Posterior vena cava (tissue), 2 donors: ENCODE measurements at regions not wholly inside any gene's neighbourhood (a gene's known extent, or its start where the extent isn't known, plus 50 kb on each side); places are given as distances from the start of the nearest gene placed in this dataset.
"Not testable (repeated sequence)": the region's sequence is repeated elsewhere in the genome, so short reads cannot be mapped to it uniquely, and the experiment has no call there.

Source experiments
- DNase-seq: peaks from one replicate; pipeline ENCODE4 v3.0.0-alpha.2; 2020; ENCODE audit warnings: low spot score
- intact Hi-C, 2 donors: fragments of 100-400 bp; cut with DNase I; formaldehyde crosslinking; loops; one replicate each; pipeline versions ENCODE4 v1.14.1 to v1.14.2; 2022 to 2023
- donor health status: DM: yes; HTN: yes; CAD: no.
- donor health status: DM: yes; HTN: yes; CAD: no.

DNA sequence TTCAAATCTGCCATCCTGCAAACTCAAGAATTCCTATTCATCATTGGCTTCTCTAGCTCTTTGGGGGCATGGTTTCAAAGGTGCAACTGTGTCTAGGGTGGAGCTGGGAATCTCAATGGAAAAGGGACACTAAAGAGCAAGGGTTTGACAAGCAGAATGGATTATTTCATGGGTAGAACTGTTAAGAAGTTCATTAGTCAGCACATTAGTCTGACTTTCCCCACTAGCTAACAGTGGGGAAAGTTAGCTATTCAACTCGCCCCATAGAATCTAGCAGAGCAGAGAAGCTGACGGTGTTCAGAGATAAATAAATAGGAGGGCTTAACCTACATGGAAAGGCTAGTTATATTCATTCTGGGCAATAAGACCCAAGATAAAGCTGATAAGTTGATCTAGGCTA, 153.9 kb downstream of the EMP1 start:
- no peak for DNase-seq
- intact Hi-C loops = no loop called here

DNA sequence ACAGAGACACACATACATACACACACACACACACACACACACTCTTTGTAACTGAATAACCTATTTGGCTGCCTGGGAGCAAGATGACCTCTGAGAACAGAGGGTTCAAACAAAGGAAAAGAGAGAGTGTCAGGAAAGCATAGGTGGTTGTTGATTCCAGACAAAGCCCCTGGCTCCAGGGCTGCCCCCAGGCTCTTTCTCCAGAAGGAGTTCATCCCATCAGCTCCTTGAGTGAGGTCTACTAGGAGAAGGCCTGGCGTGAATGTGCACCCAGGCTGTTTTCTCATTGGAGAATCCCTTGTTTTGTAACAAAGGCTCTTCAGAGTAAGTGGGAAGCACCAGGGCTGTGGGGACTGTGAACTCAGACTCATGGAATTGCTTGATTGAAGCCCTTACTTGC, 151.9 kb downstream of the EMP1 start:
- intact Hi-C loops = no loop called here
- no peak for DNase-seq

DNA sequence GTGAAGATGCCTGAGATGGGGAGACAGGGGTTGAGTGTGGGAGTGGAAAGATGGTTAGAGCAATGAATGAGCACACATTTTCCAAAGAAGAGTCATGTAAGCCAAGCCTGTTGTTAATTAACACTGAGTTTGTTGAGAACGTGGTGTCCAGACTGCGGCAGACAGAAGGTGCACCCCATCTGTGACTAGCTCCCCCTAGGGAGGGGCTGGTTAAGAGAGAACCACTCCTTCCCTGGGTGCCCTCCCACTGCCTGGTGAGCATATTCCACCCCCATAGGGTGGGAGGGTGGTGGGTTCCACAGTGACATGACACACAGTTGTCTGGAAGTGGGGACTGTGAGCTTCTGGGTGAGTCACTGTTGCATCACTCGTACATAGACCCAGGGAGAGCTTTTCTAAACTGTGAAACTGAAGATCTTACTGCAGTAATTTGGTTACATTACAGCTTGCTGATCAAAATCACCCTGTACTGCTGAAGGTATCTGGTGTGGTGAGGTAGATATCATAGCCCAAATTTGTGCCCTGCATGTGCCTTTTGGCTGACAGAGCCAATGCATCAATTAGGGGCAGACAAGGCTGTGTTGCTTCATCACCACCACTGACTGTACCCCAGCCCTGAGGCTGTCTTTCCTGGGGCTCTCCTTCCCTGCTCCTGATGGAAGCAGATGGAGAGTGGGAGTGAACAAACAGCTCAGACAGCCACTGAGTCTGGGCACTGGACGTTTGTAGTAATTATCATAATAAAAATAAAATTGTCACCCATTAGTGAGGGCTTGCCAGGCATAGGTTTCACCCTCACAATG, 150.9 kb downstream of the EMP1 start:
- intact Hi-C loops = no loop called here
- DNase-seq = peak; percentile 84

GRCh38 chr12:13345722-13346121, 149.2 kb downstream of the EMP1 start:
- intact Hi-C loops = no loop called here
- DNase-seq = no peak

DNA sequence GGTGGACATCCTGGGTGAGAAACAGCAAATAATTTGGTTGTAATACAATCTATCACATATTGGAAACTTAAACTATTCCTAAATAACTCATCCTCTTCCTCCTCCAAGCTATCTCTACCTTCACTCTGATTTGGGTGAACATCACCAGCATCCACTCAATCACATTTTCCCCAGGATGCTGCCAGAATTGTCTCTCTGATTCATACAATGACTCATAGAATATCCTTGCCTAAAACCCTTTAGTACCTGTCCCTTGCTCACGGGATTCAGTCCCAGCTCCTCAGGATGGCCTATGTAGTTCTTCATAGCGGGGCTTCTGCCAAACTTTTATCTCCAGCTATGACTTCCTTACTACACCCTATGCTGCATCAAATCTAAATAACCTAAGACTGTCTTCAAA, 146.8 kb downstream of the EMP1 start:
- no peak for DNase-seq
- intact Hi-C loops = no loop called here

DNA sequence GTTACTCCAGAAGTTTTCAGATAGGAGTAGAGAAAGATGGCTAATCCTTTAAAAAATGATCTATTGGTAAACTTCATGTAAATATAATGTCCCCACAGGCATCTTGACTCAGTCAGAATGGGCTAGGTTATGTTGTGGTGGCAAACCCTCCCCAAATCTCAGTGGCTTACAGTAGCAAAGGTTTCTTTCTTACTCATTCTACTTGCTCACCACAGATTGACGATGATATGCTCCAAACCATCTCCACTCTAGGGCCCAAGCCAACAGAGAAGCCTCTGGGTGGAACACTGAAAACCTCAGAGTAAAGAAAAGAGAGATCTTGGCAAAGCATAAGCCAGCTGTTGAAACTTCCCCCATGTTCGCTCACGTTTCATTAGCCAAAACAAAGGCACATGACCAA, 146.4 kb downstream of the EMP1 start:
- intact Hi-C loops = no loop called here
- DNase-seq = no peak

DNA sequence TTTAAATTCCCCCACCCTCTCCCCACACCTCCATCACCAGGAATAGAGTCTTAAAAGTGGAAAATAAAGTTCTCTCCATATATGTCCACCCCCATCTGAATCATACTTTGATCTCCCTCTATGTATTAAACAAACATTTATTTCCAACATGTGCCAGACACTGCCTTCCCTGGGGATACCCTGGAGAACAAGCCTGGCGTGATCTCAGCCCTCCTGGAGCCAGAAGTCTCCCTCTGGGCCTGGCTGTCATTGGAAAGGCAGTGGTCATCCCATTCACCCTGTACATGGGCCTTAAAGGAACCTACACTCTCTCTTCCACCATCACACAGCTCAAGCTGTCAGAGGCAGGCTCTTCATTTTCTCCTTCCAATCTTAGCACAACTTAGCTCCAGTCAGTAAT, 143.6 kb downstream of the EMP1 start:
- intact Hi-C loops = no loop called here
- DNase-seq = no peak

DNA sequence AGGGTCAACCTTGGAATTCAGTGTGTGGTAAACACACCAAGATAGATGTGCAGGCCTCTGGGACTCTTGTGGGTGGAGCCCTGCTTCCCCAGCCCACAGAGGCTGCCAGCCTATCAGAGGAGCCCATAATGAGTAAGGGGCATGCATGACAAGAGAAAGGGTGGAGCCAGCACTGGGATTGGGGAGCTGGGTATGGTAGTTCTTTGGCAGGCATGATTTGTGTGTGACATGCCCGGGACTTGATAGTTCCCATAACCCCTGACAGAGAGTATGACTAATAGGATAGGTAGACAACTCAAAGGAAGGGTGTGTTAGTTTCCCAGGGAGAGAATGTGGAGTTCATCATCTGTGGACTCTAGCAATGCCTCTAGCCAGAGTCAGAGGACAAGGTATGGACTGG, 143.0 kb downstream of the EMP1 start:
- intact Hi-C loops = no loop called here
- DNase-seq = no peak

GRCh38 chr12:13339091-13339490, 142.6 kb downstream of the EMP1 start:
- no peak for DNase-seq
- intact Hi-C loops = no loop called here

GRCh38 chr12:13337791-13338190, 141.3 kb downstream of the EMP1 start:
- intact Hi-C loops = no loop called here
- DNase-seq = no peak

GRCh38 chr12:13336216-13336615, 139.7 kb downstream of the EMP1 start:
- no peak for DNase-seq
- intact Hi-C loops = no loop called here

- DNase-seq = no peak
- intact Hi-C loops = no loop called here
Measured at GRCh38 chr12:13328535-13328934, 132.0 kb downstream of the EMP1 start.

GRCh38 chr12:13326076-13326475, 129.6 kb downstream of the EMP1 start:
- intact Hi-C loops = no loop called here
- DNase-seq = no peak

GRCh38 chr12:13325037-13325436, 128.5 kb downstream of the EMP1 start:
- DNase-seq = not testable (repeated sequence)

GRCh38 chr12:13318231-13319015, 121.9 kb downstream of the EMP1 start:
- intact Hi-C loops = no loop called here
- DNase-seq = no peak

More at GRCh38 chr12:13325037-13325436, 128.5 kb downstream of the EMP1 start:
- intact Hi-C loops = not testable (repeated sequence)

- DNase-seq = no peak
- intact Hi-C loops = no loop called here
Measured at GRCh38 chr12:13316587-13317246, 120.2 kb downstream of the EMP1 start.

DNA sequence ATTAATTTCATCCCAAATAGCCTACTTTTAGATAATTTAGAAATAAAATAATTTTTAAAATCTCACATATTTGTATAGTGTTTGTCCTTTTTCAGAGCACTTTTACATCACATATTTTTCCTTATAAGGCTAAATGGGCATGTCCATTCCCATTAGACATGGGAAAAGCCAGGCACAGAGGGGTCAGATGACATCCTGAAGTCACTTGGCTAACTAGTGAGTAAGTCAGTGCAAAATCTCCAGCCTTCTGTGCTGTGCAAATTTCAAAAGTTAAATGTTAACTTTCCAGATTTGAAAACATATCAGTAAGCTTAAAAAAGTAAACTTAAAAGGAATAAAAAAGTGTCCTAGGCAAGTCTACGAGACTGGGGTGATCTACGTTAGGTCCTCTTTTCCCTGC, 117.4 kb downstream of the EMP1 start:
- intact Hi-C loops = no loop called here
- DNase-seq = no peak

- intact Hi-C loops = no loop called here
Measured at GRCh38 chr12:13311551-13311950, 115.0 kb downstream of the EMP1 start.

DNA sequence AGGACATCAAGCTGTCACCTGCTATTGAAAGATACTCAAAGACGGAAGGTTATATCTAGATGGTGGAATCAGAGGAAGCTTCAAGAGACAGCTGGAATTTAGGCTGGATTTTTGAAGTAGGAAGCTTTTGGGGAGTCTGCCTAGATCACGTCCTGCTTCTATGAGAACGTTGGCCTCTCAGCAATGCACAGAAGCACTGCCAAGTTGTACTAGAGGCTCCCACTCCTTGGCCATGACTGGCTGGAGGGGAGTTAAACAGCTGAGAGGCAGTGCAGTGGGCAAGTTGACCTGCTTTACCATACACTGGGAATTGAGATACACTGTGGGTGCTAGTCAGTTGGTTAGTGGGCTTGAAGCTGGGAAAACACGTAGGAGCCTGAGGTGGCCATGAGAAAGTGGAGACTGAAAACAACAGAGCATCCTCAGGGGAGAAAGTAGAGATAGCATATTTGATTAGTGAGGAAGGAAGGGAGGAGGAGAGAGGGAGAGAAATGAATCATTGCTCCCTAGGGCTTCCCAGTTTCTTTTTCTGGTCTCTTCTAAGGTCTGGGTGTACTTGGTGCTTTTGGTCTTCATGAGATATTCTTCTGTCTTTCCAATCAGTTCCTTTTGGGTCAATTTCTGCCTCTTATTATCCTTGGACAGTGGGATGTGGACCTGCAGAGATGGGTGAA, 110.8 kb downstream of the EMP1 start:
- DNase-seq = no peak
- intact Hi-C loops = no loop called here

More at GRCh38 chr12:13311551-13311950, 115.0 kb downstream of the EMP1 start:
- no peak for DNase-seq

DNA sequence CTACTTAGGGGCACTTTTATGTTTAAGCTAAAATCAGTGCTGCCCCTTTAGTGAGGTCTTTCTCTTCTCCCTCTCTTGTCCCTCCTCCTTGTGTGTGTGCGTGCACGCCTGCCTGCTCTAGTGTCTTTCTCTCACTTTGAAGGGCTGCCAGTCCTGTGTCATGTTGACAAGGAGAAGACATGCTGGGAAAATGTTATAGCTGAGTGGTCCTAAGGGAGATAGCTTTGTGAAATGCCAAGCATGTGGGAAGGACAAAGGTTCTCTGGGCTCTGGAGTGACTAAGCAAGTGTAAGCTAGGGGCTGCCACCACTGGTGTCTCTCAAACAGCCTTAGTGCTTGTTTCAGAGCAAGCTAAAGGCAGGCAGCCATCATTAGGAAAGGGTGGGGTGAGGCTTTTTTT, 108.4 kb downstream of the EMP1 start:
- DNase-seq = no peak
- intact Hi-C loops = no loop called here
